Suppressor macrophage treated with lipopolysaccharide for 4 hours (primary cell): ENCODE measurements at regions not wholly inside any gene's neighbourhood (a gene's known extent, or its start where the extent isn't known, plus 50 kb on each side); places are given as distances from the start of the nearest gene placed in this dataset.

ENCODE experiments used
- DNase-seq: peaks from one replicate; pipeline ENCODE4 v3.0.0-alpha.2; 2020

- no peak for DNase-seq
These were observed 65.8 kb downstream of the SALL1 start for GRCh38 chr16:51085271-51085670.

- DNase-seq, result no peak
These were observed 66.8 kb downstream of the SALL1 start for GRCh38 chr16:51084074-51084928.

- no peak for DNase-seq
These were observed 78.5 kb downstream of the SALL1 start for GRCh38 chr16:51072591-51072990.

GRCh38 chr16:51071326-51071725, 79.7 kb downstream of the SALL1 start:
- DNase-seq, result no peak

- no peak for DNase-seq
These were observed 83.7 kb downstream of the SALL1 start for GRCh38 chr16:51067352-51067751.

GRCh38 chr16:51062039-51062438, 89.0 kb downstream of the SALL1 start:
- DNase-seq, result no peak

- DNase-seq, result no peak
These were observed 89.7 kb downstream of the SALL1 start for GRCh38 chr16:51061328-51061727.

- no peak for DNase-seq
These were observed 93.1 kb downstream of the SALL1 start for GRCh38 chr16:51057969-51058337.

- no peak for DNase-seq
These were observed 93.8 kb downstream of the SALL1 start for GRCh38 chr16:51057102-51057793.

- no peak for DNase-seq
These were observed 94.7 kb downstream of the SALL1 start for GRCh38 chr16:51056331-51056730.

- no peak for DNase-seq
These were observed 95.6 kb downstream of the SALL1 start for GRCh38 chr16:51055434-51055833.

GRCh38 chr16:51053775-51054174, 97.3 kb downstream of the SALL1 start:
- DNase-seq, result no peak

- no peak for DNase-seq
These were observed 99.4 kb downstream of the SALL1 start for GRCh38 chr16:51051671-51052070.

- no peak for DNase-seq
These were observed 100.7 kb downstream of the SALL1 start for GRCh38 chr16:51050377-51050706.

- DNase-seq, result no peak
These were observed 101.2 kb downstream of the SALL1 start for GRCh38 chr16:51049678-51050376.

GRCh38 chr16:51049276-51049675, 101.8 kb downstream of the SALL1 start:
- no peak for DNase-seq

GRCh38 chr16:51048544-51048943, 102.5 kb downstream of the SALL1 start:
- DNase-seq, result no peak

GRCh38 chr16:51045794-51046193, 105.3 kb downstream of the SALL1 start:
- DNase-seq, result no peak

GRCh38 chr16:51045186-51045585, 105.9 kb downstream of the SALL1 start:
- DNase-seq, result no peak

- no peak for DNase-seq
These were observed 109.5 kb downstream of the SALL1 start for GRCh38 chr16:51041546-51041945.

- DNase-seq, result no peak
These were observed 110.4 kb downstream of the SALL1 start for GRCh38 chr16:51040637-51041036.

GRCh38 chr16:51039638-51040331, 111.3 kb downstream of the SALL1 start:
- no peak for DNase-seq

GRCh38 chr16:51035711-51036110, 115.4 kb downstream of the SALL1 start:
- DNase-seq, result no peak
